ENCODE measurements at regions not wholly inside any gene's neighbourhood (a gene's known extent, or its start where the extent isn't known, plus 50 kb on each side); places are given as distances from the start of the nearest gene placed in this dataset.
"Not testable (repeated sequence)": the region's sequence is repeated elsewhere in the genome, so short reads cannot be mapped to it uniquely, and the experiment has no call there.

DNA sequence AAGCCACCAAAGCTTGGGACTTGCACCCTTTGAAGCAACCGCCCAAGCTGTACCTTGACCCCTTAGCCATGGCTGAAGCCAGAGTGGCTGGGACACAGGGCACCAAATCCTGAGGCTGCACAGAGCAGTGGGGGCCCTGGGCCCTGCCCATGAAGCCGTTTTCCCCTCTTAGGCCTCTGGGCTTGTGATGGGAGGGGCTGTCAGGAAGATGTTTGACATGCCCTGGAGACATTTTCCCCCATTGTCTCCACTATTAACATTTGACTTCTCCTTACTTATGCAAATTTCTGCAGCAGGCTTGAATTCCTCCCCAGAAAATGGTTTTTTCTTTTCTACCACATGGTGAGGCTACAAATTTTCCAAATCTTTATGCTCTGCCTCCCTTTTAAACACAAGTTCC is 522.2 kb downstream of the EDEM1 start:
- no peak for DNase-seq

DNA sequence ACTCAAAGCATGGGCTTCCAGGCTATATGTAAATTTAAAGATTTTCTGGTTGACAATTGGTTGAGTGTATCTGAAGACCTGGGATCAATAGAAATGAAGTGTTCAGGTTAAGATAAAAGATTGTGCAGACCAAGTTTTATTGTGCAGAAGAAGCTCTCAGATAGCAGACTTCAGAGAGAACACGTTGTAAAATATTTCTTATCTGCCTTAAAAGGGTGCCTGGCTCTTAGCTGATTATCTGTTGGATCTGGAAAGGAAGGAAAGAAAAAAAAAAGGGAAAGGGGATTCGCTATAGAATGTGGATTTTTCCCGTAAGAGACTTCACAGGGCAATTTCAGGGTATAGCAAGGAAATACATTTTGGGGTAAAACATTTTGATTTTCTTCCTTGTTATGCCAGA is 523.2 kb downstream of the EDEM1 start:
- no peak for DNase-seq

DNA sequence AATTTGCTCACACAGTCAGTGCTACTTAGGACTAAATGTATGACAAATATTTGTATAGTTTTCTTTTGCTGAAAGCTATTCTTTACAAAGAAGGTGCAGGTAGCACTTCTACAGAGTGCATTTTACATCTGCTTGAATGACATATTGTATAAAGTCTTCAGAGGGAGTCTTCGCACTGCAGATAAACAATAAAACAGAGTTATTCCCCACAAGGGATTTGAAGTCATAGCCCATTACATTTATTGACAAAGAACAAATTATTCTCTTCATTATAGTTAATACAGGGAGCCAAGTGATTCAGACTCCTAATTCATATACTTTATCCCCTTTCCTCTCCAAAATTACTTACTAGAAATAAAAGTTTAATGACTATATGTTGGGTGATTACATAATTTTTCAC is 529.7 kb downstream of the EDEM1 start:
- DNase-seq = no peak

DNA sequence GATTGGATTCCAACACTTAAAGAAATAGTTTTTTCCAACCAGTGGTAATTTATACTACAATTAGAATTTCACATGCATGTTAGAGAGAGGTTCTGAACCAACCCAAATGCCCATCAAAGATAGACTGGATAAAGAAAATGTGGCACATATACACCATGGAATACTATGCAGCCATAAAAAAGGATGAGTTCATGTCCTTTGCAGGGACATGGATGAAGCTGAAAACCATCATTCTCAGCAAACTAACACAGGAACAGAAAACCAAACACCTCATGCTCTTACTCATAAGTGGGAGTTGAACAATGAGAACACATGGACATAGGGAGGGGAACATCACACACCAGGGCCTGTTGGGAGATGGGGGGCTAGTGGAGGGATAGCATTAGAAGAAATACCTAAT is 532.2 kb downstream of the EDEM1 start:
- not testable (repeated sequence) for DNase-seq

DNA sequence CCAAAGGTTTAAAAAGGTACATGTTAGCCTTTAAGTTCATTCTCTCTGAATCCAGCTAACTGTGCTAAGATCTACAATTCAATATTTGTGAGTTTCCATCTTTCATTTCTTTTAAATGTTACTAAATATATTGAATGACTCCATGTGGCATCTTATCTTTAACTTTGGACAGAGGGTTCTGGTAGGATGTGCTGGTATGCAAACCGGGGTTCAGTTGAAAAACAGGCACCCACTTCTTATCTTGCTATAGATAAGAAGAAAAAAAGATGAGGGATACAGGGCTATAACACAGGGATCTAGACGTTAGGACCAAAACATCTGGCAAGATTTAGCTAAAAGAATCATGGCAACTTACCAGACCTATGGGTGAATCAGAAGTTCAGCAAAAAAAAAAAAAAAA is 538.3 kb downstream of the EDEM1 start:
- no peak for DNase-seq

DNA sequence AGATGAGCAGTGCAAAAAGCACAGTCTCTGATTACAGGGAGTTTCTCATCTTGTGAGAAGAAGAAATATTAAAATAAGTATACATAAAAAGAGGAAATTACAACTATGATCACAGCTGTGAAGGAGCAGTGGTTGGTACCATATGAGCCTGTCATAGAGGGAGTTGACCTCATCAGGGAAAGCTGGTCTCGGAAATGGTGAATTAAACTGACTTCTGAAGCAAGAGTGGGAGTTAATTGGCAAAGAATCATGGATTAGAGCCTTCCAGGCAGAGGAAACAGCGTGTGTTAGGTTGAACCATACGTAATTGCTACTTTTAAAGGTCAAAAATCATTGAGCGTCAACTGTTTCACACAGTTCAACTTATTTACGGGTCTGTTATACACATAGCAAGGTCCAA is 539.1 kb downstream of the EDEM1 start:
- DNase-seq = no peak

DNA sequence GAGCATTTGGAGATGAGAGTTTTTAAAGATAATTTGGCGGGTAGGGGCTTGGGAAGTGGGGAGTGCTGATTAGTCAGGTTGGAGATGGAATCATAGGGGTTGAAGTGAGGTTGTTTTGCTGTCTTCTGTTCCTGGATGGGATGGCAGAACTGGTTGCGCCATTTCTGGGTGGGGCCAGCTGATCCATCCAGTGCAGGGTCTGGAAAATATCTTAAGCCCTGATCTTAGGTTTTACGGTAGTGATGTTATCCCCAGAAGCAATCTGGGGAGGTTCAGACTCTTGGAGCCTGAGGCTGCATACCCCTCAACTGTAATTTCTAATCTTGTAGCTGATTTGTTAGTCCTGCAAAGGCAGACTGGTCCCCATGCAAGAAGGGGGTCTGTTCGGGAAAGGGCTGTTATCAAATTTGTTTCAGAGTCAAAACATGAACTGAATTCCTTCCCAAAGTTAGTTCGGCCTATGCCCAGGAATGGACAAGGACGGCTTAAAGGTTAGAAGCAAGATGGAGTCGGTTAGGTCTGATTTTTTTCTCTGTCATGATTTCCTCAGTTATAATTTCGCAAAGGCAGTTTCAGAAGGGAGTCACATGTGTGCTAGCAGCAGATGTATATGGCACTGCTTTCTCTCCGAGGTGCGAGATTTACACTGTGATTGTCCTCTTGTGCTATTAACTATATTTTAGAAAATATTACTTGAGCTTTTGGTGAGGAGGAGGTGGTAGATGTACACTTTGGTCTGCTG is 540.4 kb downstream of the EDEM1 start:
- no peak for DNase-seq

DNA sequence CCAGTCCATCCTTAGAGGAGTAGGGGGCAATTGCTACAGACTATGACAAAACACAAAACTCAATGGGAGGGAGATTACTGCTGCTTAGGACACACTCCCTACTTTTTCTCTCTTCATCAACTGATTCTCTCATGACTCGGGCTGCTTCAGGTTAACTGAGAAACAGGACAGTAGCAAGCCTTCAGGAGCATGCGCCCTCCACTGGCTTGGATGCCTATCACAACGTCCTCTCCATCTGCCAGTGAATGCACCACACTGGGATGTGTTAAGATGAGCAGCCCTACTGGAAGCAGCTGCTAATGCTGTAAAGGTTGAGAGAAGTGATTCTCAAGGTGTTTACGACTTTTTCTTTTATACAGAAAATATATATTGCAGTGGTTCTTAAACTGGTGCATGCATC is 542.3 kb downstream of the EDEM1 start:
- DNase-seq = no peak

DNA sequence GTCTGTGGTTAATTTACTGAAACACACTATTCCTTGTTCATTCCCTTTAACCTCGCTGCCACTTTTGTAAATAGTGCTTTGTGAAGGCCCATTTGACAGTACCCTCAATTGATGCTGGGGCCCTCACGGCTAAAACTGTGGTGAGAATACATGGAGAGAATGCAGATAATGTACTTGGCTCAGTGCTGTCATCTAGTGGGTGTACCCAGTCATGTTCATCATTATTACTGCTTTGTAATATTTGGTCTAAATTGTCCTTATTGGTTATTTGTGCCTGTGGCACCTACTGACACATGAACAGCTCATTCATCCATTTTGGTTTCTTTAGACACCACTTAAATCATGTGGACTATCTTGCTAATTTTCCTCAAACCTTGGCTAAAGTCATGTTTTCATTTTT is 543.6 kb downstream of the EDEM1 start:
- DNase-seq = no peak

DNA sequence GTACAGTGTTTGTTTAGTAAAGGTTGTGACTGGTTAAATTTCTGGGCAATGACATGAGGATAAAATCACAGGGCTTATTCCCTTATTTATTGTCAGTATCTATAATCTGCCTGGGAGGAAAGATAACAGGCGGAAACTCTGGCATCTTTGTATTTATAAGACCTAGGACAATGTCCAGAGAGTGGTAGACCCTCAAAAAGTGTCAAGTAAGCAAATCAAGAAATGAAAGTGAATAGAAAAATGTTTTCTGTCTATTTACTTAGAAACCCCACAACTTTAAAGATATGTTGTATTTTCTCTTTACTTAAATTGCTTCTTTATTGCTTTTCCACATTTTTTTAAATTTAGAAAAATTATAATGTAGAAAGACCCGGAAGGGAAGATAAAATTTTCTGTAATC is 544.6 kb downstream of the EDEM1 start:
- DNase-seq = no peak

DNA sequence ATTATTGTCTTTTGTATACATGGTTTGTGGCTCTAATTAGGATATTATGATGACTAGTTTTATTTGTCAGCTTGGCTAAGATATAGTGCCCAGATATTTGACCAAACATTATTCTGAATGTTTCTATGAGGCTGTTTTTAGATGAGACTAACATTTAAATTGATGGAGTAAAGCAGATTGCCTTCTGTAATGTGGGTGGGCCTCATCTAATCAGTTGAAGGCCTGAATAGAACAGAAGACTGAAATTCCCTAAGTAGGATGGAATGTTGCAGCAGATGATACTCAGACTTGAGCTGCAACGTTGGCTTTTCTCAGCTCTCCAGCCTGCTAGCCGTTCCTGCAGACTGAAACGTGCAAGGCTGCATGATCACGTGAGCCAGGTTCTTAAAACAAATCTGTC is 546.5 kb downstream of the EDEM1 start:
- no peak for DNase-seq

DNA sequence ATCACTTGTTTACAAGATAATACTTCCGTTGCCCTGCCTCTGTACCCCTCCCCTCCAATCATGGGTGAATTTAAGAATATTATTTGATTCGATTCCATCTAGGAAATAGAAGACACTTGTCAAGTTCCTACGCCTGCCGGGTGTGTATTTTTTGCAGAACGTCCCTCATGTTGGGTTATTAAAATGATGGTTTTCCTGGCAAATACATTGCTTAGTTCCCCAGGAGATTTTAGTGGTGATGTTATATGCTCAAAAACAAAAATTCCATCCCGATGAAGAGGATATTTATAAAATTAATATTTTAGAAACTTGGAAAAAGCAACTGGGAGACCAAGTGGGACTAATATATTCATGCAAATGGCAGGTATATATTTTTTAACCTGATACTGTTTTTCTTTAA is 548.4 kb downstream of the EDEM1 start:
- no peak for DNase-seq

DNA sequence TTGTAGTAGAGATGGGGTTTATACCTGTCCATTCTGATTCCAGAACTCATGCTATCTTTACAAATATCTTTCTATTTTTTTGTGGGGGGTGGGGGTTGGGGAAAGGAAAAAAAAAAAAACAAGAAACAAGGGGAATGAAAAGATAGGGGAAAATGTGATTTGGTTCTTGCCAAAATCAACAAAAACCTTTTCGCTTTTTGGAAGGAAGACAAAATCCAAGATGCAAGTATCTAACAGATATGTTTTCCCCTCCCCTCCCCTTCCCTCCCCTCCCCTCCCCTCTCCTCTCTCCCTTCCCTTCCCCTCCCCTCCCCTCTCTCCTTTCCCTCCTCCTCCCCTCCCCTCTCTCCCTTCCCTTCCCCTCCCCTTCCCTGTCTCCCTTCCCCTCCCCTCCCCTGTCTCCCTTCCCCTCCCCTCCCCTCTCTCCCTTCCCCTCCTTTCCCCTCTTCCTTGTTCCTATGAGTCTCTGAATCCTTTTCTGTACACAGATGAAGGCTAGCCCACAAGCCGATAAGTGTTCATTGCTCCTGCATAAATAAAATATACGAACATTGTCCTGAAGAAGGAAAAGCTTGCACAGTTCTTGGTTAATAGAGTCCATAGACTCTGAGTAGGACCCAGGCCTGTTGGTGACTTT is 551.9 kb downstream of the EDEM1 start:
- no peak for DNase-seq

DNA sequence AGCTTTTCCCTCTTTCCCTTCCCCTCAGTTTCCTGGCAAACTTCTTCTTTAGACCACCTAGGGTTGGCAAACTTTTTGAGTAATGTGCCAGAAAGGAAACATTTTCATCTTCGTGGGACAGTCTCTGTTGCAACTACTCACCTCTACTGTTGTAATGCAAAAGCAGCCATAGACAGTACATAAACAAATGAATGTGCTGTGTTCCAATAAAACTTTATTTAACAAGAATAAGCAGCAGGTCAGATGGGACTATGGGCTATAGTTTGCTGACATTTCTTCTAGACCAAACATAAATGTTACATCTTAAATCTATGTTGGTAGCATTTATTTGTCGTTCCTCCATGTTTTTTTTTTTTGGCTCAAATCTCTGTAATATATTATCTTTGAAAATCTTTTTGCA is 552.4 kb downstream of the EDEM1 start:
- DNase-seq = no peak

DNA sequence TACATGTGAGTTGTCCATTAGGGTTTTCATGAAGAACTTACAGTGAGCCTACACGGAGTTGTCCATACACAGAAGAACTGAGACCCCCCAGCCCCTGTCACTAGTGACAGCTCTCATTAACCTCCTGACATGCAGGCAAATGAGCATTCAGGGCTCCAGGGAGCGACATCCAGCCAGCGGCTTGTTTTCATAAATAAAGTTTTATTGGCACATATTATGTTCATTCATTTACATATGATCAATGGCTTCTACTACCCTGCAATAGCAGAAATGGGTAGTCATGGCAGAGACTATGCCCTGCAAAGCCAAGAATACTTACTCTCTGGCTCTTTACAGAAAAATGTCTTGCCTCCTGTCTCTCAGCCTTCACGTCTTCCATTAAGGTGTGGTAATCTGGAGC is 553.5 kb downstream of the EDEM1 start:
- DNase-seq = no peak

DNA sequence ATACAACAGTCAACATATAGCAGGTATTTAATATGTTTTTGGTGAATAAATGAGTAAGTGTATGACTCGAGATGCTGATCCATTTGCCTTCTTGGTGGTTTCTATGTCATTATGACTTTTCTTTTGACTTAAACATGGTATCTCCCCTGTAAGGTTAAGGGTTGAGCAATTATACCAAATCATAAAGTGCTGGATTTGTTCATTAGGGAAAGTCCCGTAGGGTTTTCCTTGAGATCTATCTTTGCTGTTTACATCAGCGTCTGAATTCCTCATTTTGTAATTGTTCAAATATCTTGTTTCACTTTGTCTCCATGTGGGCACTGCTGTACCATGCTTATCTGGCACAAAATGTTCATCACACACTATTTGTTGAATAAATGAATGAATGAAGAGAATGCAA is 562.6 kb downstream of the EDEM1 start:
- DNase-seq = no peak

DNA sequence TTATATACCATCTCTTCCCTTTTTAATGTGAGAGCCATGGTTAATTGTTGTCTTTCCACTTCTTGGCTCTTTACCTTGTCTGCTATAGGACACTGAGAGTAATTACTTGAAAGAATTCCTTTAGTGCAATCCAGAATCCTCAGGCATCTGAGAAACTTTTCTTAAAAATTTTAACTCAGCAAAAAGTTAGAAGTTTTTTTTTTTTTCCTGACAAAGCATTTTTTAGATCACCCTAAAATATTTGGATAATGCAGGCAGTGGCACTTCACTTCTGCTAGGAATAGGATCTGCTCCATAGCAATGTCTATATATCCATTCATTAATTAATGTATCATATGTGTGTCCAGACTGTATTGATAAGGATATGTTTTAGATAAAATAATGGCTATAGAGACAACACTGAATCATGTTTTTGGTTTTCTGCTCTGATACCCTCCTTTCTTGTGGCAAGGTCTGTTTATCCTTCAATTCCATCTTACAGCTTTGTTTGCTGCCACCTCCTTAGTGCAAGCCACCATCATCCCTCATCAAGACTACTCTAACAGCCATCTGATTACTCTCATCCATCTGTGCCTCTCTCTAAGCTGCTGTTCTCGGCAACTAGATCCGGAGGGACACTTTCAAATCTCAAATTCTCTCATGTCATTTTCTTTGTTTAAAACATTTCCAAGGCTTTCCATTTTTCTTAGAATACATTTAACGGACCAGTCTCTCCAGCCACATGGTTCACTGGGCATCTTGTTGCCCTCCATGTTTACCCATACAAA is 563.5 kb downstream of the EDEM1 start:
- no peak for DNase-seq

DNA sequence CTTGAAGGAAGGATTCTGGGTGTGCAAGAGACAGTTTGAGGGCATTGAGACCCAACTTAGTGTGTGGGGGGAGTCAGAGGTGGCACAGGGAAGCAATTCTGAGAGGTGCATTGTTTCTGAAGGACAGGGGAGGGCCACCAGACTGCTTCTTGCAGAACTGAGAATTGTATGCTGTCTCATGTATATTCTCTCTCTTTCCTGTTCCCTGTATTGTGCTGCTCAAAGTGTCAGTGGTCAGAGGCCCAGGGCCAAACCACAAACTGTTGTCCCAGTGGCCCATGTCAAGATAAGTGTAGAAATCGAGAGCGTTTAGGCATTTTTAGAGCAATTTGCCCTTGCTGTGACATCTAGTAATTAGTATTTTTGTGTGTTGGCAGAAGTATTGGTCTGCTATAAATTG is 567.1 kb downstream of the EDEM1 start:
- no peak for DNase-seq

DNA sequence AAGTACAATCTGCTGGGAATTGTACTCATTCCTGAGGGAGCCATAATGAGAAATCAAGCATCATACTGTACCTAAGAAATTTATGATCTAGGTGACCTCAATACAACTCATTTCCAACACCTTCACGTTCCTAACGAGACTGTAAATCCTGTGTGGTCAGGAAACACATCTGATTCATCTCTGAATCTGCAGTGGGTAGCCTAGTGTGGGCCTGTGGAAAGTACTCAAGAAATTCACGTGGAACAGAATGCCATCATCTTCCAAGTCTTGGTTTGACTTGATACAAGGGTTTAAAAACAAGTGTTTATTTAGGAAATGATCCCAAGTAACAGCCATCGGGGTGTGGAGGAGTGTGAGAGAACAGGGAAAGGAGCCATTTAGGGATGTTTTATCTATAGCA is 568.9 kb downstream of the EDEM1 start:
- no peak for DNase-seq

DNA sequence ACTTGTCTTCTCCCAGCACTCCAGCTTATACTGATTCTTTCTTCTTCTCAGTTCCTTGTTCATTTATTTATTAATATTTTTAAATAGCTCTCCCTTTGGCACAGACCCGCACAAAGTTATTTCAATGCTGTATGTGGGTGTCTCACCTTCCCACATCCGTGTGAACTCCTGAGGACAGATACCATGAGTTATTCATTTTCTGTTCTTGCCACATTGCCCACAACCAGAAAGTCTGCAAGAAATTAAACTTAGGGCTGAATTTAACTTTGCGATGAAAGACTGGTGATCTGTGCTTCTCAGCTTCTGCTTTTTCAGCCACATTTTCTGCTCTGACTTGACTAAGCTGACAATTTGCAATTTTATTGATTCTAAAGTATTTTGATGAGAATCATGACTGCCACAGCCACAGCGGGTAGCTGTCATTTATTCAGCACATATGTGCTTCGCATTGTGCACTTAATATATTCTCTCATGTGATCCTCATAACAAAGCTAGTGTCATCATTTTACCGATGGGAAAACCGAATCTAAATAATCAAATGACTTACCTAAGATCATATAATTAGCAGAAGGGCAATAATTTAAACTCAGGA is 569.8 kb downstream of the EDEM1 start:
- no peak for DNase-seq

DNA sequence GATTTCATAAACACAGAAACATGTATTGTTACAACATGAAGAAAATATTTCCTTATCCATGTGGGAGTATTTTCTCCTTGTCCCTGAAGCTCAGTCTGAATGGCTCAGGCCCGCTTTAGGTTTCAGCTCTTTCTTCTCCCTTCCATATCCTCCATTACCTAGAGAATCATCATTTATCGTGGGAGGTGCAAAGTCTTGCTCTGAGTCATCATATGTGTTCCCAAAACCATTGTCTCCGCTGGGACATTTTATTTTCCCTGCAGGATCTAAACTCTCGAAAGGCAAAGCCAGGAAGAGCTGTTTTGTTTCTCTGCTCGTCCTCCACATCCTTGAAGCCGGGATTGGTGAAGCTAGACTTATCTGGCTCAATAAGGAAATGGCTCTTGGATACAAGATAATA is 571.2 kb downstream of the EDEM1 start:
- DNase-seq = no peak

DNA sequence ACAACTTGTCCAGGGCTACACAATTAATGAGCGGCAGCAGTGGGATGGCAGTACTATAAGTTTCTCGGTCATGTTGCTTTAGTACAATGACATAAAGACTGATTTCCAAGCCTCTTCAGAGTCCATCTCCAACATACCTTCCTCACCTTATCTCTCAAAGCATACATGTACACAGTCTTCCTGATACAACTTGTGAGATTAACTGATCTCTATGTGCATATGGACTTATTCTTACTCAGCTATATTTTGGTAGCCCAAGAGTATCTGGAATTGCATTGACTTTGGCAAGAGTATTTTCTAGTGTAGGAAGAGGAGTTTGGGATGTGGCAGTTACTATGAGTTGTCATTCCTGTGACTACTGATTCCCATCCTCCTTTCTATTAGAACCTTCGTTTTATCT is 575.0 kb downstream of the EDEM1 start:
- no peak for DNase-seq

DNA sequence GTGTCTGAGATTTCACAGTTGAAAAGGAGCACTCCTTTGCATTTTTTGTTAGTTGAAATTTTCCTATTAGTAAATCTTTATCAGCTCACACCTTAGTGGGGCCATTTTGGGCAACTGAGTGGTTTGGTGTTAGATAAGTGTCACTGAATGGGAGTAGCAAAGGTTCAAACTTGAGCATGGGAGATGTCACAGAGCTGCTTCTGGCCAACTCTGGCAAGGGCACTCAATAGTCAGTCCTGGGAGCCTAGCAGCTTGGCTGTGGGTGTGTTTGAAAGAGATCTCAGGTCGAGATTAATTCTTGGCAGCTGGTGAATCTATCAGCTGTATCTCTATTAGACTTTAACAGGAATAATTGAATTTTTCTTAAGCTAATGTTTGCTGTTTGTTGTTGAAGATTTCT is 579.3 kb downstream of the EDEM1 start:
- no peak for DNase-seq

DNA sequence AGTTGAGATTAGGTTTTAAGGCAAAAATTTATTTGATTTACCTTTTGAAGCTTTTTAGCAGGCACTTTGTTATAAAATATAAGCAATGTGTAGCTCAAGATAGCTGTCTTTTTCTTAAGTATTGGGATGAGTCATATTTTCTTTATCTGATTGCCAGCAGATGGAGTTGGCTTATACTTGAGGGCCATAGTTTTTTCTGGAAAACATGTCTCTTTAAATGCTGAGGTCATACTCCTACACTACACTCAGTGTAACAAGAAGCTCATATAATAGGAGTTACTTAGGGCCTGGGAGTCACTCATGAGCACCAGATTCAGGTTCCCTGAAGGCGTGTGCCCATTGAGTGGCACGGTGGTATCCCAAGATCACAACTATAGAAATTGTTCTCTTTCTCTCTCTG is 579.8 kb downstream of the EDEM1 start:
- no peak for DNase-seq

All from NCI-H2081 treated with DMSO at 0.1 percent for 48 hours (cell line).